OCI-LY7 (cell line): ENCODE measurements at regions not wholly inside any gene's neighbourhood (a gene's known extent, or its start where the extent isn't known, plus 50 kb on each side); places are given as distances from the start of the nearest gene placed in this dataset.

ENCODE experiments used
- CTCF ChIP-seq: fragments of 200-600 bp; sonication (generic); conservative IDR thresholded peaks from 2 replicates; pipeline ENCODE4 v1.5.1; 2014; ENCODE audit warnings: mild to moderate bottlenecking, antibody characterized with exemption, low read length, moderate library complexity, mixed read lengths
- EZH2phosphoT487 ChIP-seq: fragments of 200-600 bp; sonication (generic); IDR thresholded peaks from 2 replicates; pipeline ENCODE4 v1.6.1; 2018; ENCODE audit warnings: low read depth, borderline replicate concordance, mild to moderate bottlenecking, mixed run types, antibody characterized with exemption, low read length, moderate library complexity, mixed read lengths

GRCh38 chr19:16015805-16016173, 60.5 kb upstream of the TPM4 start:
- TF ChIP-seq CTCF (no peak), EZH2phosphoT487 (no peak)
